ENCODE measurements at regions not wholly inside any gene's neighbourhood (a gene's known extent, or its start where the extent isn't known, plus 50 kb on each side); places are given as distances from the start of the nearest gene placed in this dataset.
"Not testable (repeated sequence)": the region's sequence is repeated elsewhere in the genome, so short reads cannot be mapped to it uniquely, and the experiment has no call there.

DNA sequence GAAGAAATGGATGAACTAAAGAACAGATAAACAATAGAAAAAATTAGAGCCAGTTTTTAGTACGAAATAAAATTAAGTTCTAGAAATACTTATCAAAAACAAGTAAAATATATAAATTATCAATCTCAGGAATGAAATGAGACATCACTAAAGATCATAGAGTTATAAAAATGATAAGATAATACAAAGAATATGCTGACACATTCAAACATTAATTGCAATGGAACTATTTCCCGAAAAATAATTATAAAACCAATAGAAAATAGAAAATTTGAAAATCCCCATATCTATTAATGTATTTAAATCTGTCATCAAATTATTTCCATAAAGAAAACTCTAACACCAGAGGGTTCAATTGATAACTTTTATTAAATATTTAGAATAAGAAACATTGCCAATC, 458.1 kb upstream of the MBL2 start:
- no peak for FAIRE-seq
- no peak for TF ChIP-seq TAF1 (IDR thresholded peaks at IDR 0.05; ENCODE audit: low read depth, low read length)
- no peak for TF ChIP-seq PAX5 (IDR thresholded peaks at IDR 0.05; ENCODE audit: insufficient read depth, low read length, severe bottlenecking)
- no peak for TF ChIP-seq POLR2A (IDR thresholded peaks at IDR 0.05; ENCODE audit: low read depth, low read length)
- no peak for TF ChIP-seq SPI1 (IDR thresholded peaks at IDR 0.05; ENCODE audit: low read depth, low read length)
- TF ChIP-seq POLR2AphosphoS5 (IDR thresholded peaks at IDR 0.05; ENCODE audit: low read depth, low read length): no peak
- TF ChIP-seq POU2F2 (IDR thresholded peaks at IDR 0.05; ENCODE audit: low read depth, low read length): no peak
- no peak for DNase-seq (ENCODE audit: insufficient read length, low spot score)

- no peak for TF ChIP-seq POLR2A (IDR thresholded peaks at IDR 0.05; ENCODE audit: low read depth, low read length)
- no peak for TF ChIP-seq POLR2AphosphoS5 (IDR thresholded peaks at IDR 0.05; ENCODE audit: low read depth, low read length)
- no peak for TF ChIP-seq PAX5 (IDR thresholded peaks at IDR 0.05; ENCODE audit: insufficient read depth, low read length, severe bottlenecking)
- no peak for TF ChIP-seq TAF1 (IDR thresholded peaks at IDR 0.05; ENCODE audit: low read depth, low read length)
- no peak for TF ChIP-seq POU2F2 (IDR thresholded peaks at IDR 0.05; ENCODE audit: low read depth, low read length)
- no peak for TF ChIP-seq SPI1 (IDR thresholded peaks at IDR 0.05; ENCODE audit: low read depth, low read length)
- DNase-seq (ENCODE audit: insufficient read length, low spot score): no peak
- no peak for FAIRE-seq
These were observed 451.3 kb upstream of the MBL2 start for GRCh38 chr10:53223851-53224250.

DNA sequence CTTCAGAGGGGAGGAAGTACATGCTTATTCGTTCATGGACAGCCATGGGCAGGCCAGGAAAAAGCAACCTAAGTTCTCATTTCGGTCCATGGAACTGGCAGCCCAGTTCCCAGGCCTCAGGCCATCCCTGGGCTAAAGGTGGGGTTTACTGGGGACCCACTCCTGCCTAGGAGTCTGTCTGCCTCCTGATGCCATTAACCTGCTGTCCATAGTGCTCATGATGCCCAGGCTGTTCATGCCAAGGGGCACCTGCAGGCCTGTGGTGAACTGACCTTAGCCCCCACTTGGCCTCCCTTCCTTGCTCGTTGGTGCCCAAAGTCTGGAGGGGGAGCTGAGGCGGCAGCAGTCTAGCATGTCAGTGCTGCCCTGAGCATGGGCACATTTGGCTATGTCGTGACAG, 450.2 kb upstream of the MBL2 start:
- TF ChIP-seq POU2F2 (IDR thresholded peaks at IDR 0.05; ENCODE audit: low read depth, low read length) (no peak), TAF1 (IDR thresholded peaks at IDR 0.05; ENCODE audit: low read depth, low read length) (no peak), POLR2A (IDR thresholded peaks at IDR 0.05; ENCODE audit: low read depth, low read length) (no peak), POLR2AphosphoS5 (IDR thresholded peaks at IDR 0.05; ENCODE audit: low read depth, low read length) (no peak), SPI1 (IDR thresholded peaks at IDR 0.05; ENCODE audit: low read depth, low read length) (no peak), PAX5 (IDR thresholded peaks at IDR 0.05; ENCODE audit: insufficient read depth, low read length, severe bottlenecking) (no peak)
- DNase-seq (ENCODE audit: insufficient read length, low spot score) (no peak), FAIRE-seq (no peak)

GRCh38 chr10:53209944-53210611, 437.5 kb upstream of the MBL2 start:
- TF ChIP-seq POLR2AphosphoS5 (IDR thresholded peaks at IDR 0.05; ENCODE audit: low read depth, low read length): no peak
- no peak for TF ChIP-seq POLR2A (IDR thresholded peaks at IDR 0.05; ENCODE audit: low read depth, low read length)
- no peak for TF ChIP-seq PAX5 (IDR thresholded peaks at IDR 0.05; ENCODE audit: insufficient read depth, low read length, severe bottlenecking)
- no peak for TF ChIP-seq SPI1 (IDR thresholded peaks at IDR 0.05; ENCODE audit: low read depth, low read length)
- DNase-seq (ENCODE audit: insufficient read length, low spot score) (no peak), FAIRE-seq (no peak)

DNA sequence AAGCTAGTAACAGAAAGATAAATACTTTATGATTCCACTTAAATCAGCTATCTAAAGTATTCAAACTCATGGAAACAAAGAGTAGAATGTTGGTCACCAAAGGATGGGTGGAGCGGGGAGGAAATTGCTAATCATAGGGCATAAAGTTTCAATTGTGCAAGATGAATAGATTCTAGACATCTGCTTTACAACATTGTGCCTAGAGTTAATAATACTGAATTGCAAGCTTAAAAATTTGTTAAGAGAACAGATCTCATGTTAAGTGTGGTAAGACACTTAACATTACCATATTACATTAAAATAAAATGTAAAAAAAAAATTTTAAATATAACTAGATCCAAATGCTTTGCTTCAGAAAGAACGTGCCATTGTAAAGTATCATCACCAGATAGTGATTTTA, 411.1 kb upstream of the MBL2 start:
- no peak for DNase-seq (ENCODE audit: insufficient read length, low spot score)

DNA sequence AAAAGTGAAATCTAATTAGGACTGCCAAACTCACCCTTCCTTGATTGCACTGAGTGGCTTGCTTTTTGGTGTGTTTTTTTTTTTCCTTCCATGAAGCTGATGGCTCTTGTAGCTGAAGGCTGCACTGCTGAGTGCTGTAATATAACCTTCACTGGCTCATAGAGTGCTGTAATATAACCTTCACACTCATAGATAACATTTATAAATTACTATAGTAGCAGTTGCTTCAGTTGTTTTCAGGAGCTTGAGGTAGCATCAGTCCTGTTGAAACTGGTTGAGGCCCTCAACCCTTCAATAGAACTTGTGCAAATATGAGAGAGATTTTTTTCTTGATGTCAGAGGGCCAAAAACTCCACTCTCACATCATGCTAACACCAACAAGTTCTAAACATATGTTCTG, 404.9 kb upstream of the MBL2 start:
- no peak for FAIRE-seq
- TF ChIP-seq PAX5 (IDR thresholded peaks at IDR 0.05; ENCODE audit: insufficient read depth, low read length, severe bottlenecking) (no peak), SPI1 (IDR thresholded peaks at IDR 0.05; ENCODE audit: low read depth, low read length) (no peak), POLR2AphosphoS5 (IDR thresholded peaks at IDR 0.05; ENCODE audit: low read depth, low read length) (no peak), POU2F2 (IDR thresholded peaks at IDR 0.05; ENCODE audit: low read depth, low read length) (no peak), POLR2A (IDR thresholded peaks at IDR 0.05; ENCODE audit: low read depth, low read length) (no peak), TAF1 (IDR thresholded peaks at IDR 0.05; ENCODE audit: low read depth, low read length) (no peak)
- DNase-seq (ENCODE audit: insufficient read length, low spot score): no peak

More for the DNA sequence above, 411.1 kb upstream of the MBL2 start:
- no peak for FAIRE-seq
- TF ChIP-seq POLR2A (IDR thresholded peaks at IDR 0.05; ENCODE audit: low read depth, low read length) (no peak), POLR2AphosphoS5 (IDR thresholded peaks at IDR 0.05; ENCODE audit: low read depth, low read length) (no peak)

DNA sequence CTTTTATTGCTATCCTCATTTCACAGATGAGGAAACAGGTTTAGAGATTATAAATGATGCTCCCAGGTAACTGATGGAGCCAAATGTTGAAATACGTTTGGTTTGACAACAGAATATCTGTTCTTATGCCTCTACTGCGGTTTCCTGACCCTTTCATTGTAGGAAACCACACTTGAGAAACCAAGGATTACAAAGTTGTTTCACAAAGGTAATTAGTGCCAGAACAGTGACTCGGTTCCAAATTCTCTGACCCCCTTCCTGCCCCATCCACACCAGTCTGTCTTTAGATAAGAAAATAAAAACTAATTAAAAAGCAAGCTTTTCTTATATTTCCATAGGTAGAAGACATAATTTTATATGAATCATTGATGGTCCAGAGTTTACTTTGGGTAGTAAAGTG, 393.7 kb upstream of the MBL2 start:
- DNase-seq (ENCODE audit: insufficient read length, low spot score) (no peak), FAIRE-seq (no peak)
- TF ChIP-seq POLR2A (IDR thresholded peaks at IDR 0.05; ENCODE audit: low read depth, low read length): no peak
- TF ChIP-seq POLR2AphosphoS5 (IDR thresholded peaks at IDR 0.05; ENCODE audit: low read depth, low read length): no peak
- no peak for TF ChIP-seq TAF1 (IDR thresholded peaks at IDR 0.05; ENCODE audit: low read depth, low read length)
- TF ChIP-seq SPI1 (IDR thresholded peaks at IDR 0.05; ENCODE audit: low read depth, low read length): no peak
- TF ChIP-seq POU2F2 (IDR thresholded peaks at IDR 0.05; ENCODE audit: low read depth, low read length): no peak
- no peak for TF ChIP-seq PAX5 (IDR thresholded peaks at IDR 0.05; ENCODE audit: insufficient read depth, low read length, severe bottlenecking)

DNA sequence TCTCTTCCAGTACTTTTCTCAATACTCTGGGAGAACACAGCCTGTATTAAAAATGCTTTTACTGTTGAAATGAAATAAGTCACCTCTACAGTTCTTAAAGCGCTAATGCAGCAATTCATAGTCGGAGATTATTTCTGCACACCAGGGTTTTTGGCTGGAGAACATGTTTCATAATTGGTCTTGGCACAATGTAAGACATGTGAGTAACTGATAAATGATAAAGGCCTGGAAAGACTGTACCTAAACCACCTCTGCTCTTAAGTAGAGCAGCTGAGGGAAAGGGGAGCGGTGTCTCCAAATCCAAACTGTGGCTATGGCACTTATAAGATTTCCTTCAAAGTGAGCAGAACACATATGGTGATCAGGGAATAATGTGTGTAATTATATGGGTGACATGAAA, 390.3 kb upstream of the MBL2 start:
- FAIRE-seq: no peak
- TF ChIP-seq POU2F2 (IDR thresholded peaks at IDR 0.05; ENCODE audit: low read depth, low read length) (no peak), SPI1 (IDR thresholded peaks at IDR 0.05; ENCODE audit: low read depth, low read length) (no peak), TAF1 (IDR thresholded peaks at IDR 0.05; ENCODE audit: low read depth, low read length) (no peak), PAX5 (IDR thresholded peaks at IDR 0.05; ENCODE audit: insufficient read depth, low read length, severe bottlenecking) (no peak), POLR2AphosphoS5 (IDR thresholded peaks at IDR 0.05; ENCODE audit: low read depth, low read length) (no peak), POLR2A (IDR thresholded peaks at IDR 0.05; ENCODE audit: low read depth, low read length) (no peak)

GRCh38 chr10:53161231-53161630, 388.6 kb upstream of the MBL2 start:
- TF ChIP-seq PAX5 (IDR thresholded peaks at IDR 0.05; ENCODE audit: insufficient read depth, low read length, severe bottlenecking) (no peak), TAF1 (IDR thresholded peaks at IDR 0.05; ENCODE audit: low read depth, low read length) (no peak), POLR2A (IDR thresholded peaks at IDR 0.05; ENCODE audit: low read depth, low read length) (no peak), POLR2AphosphoS5 (IDR thresholded peaks at IDR 0.05; ENCODE audit: low read depth, low read length) (no peak), POU2F2 (IDR thresholded peaks at IDR 0.05; ENCODE audit: low read depth, low read length) (no peak), SPI1 (IDR thresholded peaks at IDR 0.05; ENCODE audit: low read depth, low read length) (no peak)
- DNase-seq (ENCODE audit: insufficient read length, low spot score): no peak
- FAIRE-seq: no peak

More for the DNA sequence above, 390.3 kb upstream of the MBL2 start:
- no peak for DNase-seq (ENCODE audit: insufficient read length, low spot score)

DNA sequence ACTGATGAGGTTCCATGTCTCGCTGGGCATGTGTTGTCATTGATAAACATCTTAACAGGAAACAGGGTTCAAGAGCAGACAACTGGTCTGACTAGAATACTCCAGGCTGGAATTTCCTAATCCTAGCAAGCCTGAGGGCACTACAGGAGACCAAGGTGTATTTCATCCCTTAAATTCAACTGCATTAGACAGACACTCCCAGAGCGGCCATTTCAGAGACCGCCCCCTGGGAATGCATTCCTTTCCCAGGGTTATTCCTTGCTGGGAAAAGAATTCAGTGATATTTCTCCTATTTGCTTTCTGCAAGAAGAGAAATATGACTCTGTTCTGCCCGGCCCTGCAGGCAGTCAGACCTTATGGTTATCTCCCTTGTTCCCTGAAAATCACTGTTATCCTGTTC, 383.1 kb upstream of the MBL2 start:
- FAIRE-seq; DNase-seq (ENCODE audit: insufficient read length, low spot score): not testable (repeated sequence)
